ENCODE measurements at regions not wholly inside any gene's neighbourhood (a gene's known extent, or its start where the extent isn't known, plus 50 kb on each side); places are given as distances from the start of the nearest gene placed in this dataset.

DNA sequence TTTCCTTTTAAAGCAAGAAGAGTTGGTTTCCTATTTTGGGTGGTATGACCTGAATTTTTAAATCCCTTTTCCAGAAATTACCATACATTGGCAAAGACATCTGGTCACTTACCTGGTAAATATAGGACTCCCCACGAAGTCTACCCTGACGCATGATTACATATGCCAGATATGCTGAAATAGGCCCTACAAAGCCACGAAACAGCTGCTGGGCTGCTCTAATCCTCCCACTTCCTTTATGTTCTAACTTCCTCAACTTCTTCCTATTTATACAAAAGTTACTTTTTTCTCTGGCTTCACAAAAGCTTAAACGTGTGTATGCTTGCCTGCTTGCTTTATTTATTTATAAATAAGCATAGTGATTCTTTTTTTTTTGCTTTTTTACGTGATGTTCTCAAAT is 186.0 kb upstream of the EPHA4 start:
- no peak for TF ChIP-seq POLR2AphosphoS5 (IDR thresholded peaks at IDR 0.05)
- TF ChIP-seq, protein P1, sequence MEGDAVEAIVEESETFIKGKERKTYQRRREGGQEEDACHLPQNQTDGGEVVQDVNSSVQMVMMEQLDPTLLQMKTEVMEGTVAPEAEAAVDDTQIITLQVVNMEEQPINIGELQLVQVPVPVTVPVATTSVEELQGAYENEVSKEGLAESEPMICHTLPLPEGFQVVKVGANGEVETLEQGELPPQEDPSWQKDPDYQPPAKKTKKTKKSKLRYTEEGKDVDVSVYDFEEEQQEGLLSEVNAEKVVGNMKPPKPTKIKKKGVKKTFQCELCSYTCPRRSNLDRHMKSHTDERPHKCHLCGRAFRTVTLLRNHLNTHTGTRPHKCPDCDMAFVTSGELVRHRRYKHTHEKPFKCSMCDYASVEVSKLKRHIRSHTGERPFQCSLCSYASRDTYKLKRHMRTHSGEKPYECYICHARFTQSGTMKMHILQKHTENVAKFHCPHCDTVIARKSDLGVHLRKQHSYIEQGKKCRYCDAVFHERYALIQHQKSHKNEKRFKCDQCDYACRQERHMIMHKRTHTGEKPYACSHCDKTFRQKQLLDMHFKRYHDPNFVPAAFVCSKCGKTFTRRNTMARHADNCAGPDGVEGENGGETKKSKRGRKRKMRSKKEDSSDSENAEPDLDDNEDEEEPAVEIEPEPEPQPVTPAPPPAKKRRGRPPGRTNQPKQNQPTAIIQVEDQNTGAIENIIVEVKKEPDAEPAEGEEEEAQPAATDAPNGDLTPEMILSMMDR (IDR thresholded peaks at IDR 0.05 in 8 of 11, conservative IDR thresholded peaks at IDR 0.05 in 3 of 11) = no peak
